NCI-H748 (cell line): ENCODE measurements at regions not wholly inside any gene's neighbourhood (a gene's known extent, or its start where the extent isn't known, plus 50 kb on each side); places are given as distances from the start of the nearest gene placed in this dataset.
A peak's percentile ranks its signal among the peaks of the same experiment; 100 is the strongest.

ENCODE experiments used
- DNase-seq: peaks from one replicate; lab custom pipeline; 2025; ENCODE audit not compliant: unreplicated experiment; lab: John Stamatoyannopoulos, UW

DNA sequence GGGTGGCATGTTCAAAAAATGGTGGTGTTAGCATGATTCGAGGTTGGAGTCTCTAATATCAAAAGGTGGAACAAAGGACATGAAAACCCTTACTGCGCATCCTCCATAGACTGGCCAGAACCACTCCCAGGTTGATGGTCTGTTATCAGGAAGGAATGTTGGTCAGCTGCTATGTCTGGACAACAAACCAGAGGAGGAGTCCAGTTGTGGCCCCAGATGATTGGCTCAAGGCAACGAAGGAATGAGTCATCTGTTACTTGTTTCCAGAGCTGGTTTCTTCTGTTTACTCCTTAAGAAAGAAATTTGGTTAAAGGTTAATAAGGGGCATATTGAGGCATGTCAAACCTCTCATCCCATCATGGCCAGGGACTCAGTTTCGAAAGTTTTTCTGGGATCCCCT is 56.8 kb upstream of the GRIA4 start:
- no peak for DNase-seq

DNA sequence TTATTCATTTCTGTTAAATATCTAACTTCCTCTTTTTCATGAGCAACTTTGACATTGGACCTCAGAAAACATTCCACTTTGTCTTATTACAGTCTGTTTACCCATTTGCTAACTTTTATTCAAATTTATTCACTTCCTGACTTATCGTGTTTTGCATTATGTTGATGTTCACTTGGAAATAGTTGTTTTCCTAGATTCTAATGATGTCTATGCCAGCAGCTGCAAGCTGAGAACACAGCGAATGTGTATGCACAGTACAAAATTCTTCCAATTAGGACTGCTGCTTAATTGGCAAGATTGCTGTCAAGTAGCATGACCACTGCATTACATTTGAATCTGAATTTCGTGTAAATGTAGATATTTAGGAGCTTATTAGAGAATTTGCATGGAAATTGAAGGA is 61.5 kb upstream of the GRIA4 start:
- DNase-seq = no peak

DNA sequence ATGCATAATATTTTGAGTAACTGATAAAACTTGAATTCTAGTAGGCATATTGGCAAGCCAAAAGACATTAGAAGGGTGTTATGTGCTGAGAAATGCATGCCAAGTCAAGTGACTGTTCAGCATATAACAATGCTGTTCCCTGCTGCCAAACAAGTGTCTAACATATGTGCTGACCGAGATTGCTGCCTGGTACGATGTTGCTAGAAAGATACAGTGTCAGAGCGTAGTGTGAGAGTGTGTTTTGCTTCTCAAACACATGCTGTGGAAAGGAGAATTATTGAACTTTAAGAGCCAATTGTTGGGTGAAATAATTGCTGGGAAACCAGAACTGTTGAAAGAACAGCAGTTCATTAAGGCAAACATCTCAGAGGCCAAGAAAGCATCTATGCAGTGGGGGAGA is 71.3 kb upstream of the GRIA4 start:
- no peak for DNase-seq

DNA sequence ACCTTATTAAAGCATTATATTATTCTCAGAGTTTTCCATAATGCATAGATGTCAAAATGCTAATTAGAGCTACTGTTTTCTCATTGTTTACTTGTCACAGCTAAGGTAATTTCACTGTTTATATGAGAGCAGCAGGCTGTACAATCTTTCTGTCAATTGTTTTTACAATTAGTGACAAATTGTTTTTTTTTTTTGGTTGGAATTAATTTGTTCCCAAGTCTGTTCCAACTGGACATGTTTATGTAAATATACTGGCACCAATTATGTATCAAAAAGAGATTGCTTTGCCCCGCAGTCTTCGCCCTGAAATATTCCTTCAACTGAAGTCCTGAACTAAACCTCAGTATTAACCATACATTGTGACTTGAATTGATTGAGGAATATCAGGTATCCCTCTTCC is 72.3 kb upstream of the GRIA4 start:
- DNase-seq = no peak

DNA sequence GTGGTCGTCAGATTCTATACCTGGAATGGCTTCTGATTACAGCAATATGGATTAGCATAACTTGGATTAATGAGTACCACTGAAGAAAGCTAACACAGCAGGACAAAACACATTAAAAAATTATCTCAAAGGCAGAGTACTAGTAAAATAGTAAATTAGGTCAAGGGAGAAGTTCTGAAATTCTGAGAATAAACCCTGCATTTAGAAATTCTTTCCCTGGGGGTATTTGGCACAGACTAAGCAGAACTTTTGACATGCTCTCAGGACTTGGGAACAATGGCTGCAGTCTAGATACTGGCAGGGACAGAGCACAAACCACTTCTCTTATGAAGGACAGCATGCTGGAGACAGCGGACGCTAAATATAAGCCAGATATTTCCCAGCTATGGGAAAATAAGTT is 85.6 kb upstream of the GRIA4 start:
- DNase-seq = peak; percentile 1

DNA sequence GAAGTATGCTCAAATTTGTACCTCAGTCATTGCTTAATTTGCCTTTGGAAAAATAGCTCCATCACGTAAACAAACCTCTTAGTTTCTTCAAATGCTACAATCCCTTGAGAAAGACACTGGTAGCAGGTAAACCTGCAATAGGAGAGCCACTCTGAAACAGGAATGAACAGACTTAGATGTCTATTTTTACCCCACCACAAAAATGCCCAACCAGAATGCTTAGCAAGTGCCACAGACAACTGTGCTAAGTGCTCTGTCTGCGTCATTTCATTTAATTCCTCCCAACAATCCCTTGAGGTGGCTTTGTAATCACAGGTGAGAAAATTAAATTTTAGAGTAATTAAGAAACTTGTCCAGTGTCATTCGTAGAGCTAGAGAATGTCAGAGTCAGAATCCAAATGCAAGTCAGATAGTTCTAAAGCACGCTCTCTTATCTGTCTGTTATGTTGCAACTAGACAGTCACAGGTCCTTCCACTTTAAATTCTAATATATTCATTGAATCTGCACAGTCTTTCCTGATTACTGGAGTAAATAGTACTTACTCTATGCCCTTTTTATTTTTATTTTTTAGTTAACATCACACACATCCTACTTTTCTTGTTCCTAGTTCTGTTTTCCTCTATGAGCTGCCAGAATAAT is 89.0 kb upstream of the GRIA4 start:
- no peak for DNase-seq

DNA sequence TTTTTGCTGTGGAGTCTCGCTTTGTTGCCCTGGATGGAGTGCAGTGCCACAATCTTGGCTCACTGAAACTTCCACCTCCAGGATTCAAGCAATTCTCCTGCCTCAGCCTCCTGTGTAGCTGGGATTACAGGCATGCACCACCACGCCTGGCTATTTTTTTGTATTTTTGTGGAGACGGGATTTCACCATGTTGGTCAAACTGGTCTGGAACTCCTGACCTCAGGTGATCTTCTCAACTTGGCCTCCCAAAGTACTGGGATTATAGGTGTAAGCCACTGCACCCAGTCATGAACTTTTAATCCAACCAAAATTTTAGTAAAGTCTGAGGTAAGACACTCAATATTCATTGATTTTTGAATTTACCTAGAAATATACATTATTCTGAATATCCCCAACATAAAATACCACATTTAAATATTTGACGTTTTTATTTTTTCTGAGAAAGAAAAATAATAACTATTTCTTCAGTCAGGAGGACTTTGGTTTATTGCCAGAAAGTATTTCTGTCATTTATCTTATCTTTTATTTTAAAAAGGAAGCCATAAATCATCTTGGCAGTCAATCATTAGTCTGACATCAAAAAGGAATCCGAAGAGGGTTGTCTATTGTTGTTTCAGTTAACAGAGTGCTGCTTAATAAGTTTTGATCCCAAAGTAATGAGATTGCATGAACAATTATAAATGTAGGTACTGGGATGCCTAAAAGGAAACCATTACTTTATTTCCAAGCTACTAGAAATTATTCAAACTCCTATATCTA is 102.2 kb upstream of the GRIA4 start:
- no peak for DNase-seq

DNA sequence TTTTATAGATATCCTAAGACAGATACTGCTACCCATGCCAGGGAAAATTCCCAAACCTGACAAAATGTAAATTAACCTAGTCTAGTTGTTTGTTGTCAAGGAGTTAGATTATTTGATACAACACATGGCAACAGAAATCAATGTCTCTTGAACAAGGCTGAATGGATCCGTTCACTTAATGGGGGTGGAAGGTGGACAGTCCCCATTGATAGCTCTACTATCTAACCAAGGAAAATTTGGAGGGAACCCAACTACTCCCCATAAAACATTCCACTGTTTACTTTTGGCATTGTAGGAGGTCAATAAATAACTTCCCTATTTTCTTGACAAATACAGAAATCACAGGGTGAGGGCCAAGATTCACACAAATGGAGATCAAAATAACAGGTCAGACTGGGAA is 117.9 kb upstream of the GRIA4 start:
- DNase-seq = no peak

DNA sequence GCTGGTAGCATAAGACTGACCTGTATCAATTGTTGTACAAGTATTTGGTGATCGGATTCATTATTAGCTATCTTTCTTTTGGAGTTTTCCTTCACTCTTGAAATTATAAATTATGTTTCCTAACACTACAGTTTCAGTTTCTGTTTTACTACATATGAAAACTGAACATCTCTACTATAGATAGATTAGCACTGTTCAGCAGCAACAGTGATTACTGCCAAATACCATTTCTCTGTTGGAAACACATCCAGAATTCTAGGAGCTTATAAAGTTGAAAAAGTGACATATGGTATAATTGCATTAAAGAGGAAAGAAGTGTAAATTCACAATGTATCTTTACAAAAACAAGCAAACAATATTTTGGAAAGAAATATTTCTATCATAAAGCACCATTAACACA is 118.5 kb upstream of the GRIA4 start:
- DNase-seq = no peak

DNA sequence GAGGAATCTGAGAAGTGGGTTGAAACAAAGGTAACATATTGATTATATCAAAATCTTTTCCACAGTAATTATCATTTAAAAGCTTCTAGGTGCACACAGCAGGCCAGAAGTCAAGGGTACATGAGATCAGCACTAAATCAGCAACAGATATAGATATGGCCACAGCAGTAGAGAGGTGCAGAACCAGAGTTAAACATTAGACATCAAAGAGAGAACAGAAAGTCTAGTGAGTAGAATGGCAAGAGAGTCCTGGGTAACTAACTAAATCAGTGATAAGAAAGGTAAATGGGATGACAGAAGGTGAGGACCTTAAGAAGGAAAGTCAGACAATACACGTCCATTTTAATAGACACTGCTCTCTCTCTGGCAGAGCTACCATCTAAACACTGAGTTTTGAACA is 119.5 kb upstream of the GRIA4 start:
- no peak for DNase-seq

DNA sequence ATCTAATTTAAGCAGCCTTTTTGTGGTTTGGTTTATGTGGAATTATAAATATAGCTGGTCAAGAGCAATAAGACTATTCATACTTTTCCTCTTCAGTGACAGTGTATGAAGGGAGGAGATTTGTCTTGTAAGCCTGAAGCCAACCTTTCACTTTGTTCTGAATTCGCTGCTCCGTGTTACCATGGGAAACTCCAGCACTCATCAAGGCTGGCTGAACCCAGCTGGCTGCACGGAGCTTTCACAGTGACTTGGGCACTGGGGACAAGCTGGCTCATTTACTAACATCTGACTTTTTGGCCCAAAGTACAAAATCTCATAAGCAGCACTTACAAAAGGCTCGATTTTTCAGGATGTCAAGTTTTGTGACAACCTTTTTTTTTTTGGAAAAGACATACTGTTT is 120.4 kb upstream of the GRIA4 start:
- peak; percentile 48 for DNase-seq

DNA sequence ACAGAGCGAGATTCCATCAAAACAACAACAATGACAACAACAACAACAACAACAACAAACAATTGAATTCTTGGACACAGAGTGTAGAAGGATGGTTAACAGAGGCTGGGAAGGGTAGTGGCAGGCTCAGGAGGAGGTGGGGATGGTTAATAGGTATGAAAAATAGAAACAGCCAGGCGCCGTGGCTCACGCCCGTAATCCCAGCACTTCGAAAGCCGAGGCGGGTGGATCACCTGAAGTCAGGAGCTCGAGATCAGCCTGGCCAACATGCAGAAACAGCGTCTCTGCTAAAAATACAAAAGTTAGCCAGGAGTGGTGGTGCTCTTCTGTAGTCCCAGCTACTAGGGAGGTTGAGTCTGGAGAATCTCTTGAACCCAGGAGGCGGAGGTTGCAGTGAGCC is 122.9 kb upstream of the GRIA4 start:
- no peak for DNase-seq

DNA sequence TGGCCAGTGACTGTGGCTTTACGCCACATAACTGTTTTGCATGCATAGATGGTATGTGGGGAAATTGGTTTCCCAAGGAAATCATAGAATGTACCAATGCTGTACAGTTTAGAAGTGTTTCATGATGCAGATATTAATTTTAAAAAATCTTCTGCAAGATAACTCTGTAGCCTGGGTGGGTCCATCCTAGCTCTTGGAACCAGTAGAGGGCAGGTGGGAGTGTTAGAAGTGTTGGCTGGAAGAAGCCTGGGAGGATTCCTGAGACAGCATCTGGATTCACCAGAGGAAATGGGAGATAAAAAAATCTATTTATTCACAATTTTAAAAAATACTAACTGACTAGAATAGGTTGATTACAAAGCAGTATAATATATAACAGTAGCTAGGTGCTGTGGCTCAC is 139.9 kb upstream of the GRIA4 start:
- DNase-seq = no peak

DNA sequence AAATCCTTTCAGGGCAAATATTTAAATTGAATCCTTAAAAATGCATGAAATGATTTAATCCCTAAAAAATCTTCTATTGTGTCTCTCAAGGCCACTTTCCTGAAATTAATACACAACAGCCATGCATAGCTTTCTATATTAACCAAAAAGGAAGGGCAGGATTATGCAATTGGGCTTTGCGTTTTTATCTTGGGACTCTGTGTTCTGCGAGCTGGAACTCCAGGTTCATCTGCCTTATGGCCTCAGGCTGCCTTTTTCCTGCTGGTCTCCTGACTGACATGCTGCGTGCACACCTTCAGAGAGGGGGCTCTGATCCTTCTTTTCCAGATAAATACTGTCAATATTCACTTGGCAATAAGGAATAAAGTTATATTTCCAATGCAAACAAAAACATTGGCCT is 141.7 kb upstream of the GRIA4 start:
- DNase-seq = no peak

DNA sequence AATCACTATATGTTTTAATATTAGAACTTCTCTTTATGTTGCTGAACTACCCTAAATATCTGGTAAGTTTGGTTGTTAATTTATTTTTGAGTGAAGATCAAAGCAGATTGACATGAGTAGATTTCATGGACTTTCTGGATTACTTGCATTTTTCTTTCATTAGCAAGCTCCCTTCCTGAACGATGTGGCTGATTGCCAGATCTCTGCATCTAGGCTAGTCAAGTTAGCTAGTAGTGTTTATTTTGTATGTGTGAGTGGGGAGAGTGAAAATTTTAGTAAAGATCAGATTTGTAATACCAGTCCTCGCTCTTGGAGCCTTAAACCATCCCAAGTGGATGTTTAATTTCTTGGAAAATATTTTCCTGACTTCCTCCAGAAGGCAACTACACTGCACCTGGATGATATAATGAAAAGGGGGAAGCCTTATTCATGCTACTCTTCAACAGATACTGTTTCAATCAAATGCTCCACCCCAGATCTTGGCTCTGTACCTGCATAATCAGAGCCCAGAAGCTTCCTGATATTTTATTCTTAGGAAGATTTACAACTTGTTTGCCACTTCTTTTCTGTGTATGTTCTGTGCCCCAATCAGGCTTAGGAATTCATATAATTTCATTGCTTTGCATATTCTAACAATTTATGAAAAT is 143.2 kb upstream of the GRIA4 start:
- peak; percentile 13 for DNase-seq

DNA sequence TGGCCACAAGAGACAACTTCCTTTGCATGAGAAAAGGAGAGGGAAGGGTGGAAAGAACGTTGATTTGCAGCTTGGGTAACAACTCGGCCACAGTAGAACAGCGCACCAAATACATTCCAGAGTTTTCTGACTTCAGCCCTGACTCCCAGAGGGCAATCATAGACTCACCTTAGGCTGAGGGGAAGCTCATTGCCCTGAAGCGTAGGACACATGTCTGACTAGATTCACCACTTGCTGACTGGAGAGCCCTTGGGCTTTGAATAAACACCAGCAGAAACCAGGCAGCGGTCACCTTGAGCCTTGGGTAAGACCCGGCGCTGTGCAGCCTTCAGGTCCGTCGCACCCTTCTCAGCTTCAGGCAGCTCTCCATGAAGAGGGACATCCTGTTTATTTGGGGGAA is 151.8 kb upstream of the GRIA4 start:
- DNase-seq = no peak

DNA sequence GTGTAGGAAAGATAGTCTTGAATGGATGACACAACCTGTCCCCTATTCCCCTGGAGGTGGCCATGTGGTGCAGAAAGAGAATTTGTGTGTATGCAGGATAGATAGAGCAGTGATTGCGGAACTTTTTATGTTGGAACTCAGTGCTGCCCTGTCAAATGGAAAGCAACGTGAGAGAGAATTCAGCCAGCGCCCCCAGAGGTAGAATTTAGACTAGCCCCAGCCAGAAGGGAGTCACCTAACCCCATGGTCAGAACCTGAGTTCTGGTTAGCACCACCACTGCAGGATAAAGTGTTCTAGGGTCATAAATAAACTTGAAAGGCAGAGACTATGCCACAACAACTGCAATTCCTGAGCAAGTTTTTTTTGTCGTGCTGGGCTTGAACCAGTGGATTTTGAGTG is 152.9 kb upstream of the GRIA4 start:
- no peak for DNase-seq

DNA sequence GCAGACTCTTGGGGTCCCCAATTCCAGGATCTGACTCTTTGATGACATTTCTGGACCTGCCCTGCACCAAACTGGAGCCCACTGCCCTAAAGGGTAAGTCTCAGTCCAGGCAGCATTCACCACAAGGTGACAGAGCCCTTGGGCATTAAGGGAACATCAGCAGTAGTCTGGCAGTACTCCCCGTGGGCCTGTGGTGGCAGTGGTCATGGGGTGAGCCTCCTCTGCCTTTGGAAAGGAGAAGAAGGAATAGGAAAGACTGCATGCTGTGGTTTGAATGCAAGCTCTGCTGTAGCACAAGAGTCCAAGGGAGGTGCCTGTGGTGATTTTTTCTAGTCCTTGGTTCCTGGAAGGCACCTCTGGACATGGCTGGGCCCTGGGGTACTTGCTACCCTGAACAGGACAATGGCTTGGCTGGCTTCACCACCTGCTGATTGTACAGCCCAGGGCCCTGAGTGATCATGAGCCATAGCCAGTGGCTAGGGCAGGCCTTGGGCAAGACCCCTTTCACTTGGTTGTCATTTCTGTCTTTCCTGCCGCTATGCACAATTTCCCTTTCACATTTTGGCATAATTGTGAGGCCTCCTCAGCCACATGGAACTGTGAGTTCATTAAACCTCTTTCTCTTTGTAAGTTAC is 160.7 kb upstream of the GRIA4 start:
- no peak for DNase-seq

DNA sequence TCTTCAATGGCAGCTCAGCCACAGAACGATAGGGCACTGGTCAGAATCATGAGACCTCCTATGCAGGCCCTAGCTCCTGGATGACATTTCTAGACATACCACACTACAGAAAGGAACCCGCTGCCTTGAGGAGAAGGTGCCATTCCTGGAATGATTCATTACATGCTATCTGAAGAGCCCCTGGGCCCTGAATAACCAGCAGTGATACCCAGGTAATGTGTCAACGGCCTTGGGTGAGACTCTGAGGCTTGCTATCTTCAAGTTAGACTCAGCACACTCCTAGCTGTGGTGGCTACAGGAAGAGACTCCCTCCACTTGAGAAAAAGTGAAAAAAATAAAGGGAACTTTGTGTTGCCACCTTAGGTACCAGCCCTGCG is 161.2 kb upstream of the GRIA4 start:
- no peak for DNase-seq

DNA sequence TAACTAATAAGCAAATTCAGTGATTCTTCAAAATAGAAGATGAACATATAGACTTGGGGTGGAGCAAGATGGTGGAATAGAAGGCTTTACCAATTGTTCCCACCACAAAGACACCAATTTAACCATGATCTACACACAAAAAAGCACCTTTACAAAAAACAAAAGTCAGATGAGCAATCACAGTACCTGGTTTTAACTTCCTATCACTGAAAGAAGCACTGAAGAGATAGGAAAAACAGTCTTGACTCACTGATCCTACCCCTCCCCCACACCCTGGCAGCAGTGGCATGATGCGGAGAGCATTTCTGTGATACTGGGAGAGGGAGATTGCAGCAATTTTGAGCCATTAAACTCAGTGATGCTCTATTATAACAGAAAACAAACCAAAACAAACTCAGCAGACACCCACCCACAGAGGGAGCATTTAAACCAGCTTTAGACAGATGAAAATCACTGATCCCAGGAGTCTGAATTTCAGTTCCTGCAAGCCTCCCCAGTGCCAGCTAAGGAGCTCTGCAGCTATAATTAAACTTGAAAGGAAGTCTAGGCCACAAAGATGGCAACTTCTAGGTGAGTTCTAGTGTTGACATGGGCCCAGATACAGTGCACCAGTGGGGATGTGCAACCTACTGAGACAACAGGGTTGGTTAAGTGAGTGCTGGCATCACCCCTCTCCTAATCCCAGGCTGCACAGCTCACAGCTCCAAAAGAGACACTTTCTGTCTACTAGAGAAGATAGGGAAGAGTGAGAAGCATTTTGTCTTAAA is 161.8 kb upstream of the GRIA4 start:
- DNase-seq = peak; percentile 5

DNA sequence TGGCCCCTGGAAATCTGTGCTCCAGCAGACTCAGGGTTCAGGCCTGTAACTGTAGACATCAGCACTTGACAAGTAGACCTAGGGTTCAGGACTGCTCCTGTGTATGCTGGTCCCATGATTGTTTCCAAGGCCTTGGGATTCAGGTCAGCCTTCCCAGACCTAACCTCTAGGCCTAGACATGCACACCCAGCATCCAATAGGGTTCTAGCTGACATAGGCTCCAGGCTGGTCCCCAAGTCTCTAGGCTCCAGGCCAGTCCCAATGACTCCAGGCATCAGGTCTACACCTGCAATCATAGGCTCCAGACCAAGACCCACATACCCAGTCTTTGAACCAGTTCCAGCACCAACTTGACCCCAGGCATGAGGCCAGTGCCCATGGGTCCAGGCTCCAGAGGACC is 166.2 kb upstream of the GRIA4 start:
- no peak for DNase-seq
